T-helper 17 cell (primary cell): ENCODE measurements at regions not wholly inside any gene's neighbourhood (a gene's known extent, or its start where the extent isn't known, plus 50 kb on each side); places are given as distances from the start of the nearest gene placed in this dataset.
A peak's percentile ranks its signal among the peaks of the same experiment; 100 is the strongest.

Experiments
- ATAC-seq: fragments of 150-1000 bp; cut with Tn5 transposase; 2 replicates; pipeline ENCODE4 v1.10.0; 2021; ENCODE audit warnings: mild to moderate bottlenecking, moderate library complexity
- DNase-seq, 3 donors: peaks; one replicate each; pipeline versions ENCODE4 v3.0.0 to v3.0.0-alpha.2; 2020 to 2021
- H3K9me3 ChIP-seq: one replicate; pipeline ENCODE4 v1.7.0; 2013; ENCODE audit warnings: low read length, mild to moderate bottlenecking; ENCODE audit not compliant: control insufficient read depth, poor library complexity, severe bottlenecking
- H3K27ac Mint-ChIP-seq: one replicate; pipeline ENCODE4 v1.8.0; 2022; ENCODE audit warnings: mild to moderate bottlenecking, moderate library complexity, mixed read lengths
- H3K27me3 Mint-ChIP-seq: one replicate; pipeline ENCODE4 v1.8.0; 2022; ENCODE audit warnings: mixed read lengths
- H3K36me3 Mint-ChIP-seq: one replicate; pipeline ENCODE4 v1.8.0; 2022; ENCODE audit warnings: low read depth, mixed read lengths
- H3K4me1 Mint-ChIP-seq: one replicate; pipeline ENCODE4 v1.8.0; 2022; ENCODE audit warnings: mild to moderate bottlenecking, mixed read lengths
- H3K4me3 Mint-ChIP-seq: one replicate; pipeline ENCODE4 v1.8.0; 2022; ENCODE audit warnings: mild to moderate bottlenecking, moderate library complexity, mixed read lengths

- DNase-seq (no peak), ATAC-seq (no peak)
- no peaks in the 10 kb centered on the region for H3K36me3 Mint-ChIP-seq
- no peaks in the 10 kb centered on the region for H3K9me3 ChIP-seq
- no peak overlapping the region for H3K4me3 Mint-ChIP-seq
- peaks cover 40% of the 10 kb centered on the region for H3K4me1 Mint-ChIP-seq
- H3K27me3 Mint-ChIP-seq: peaks cover 13% of the 10 kb centered on the region
- H3K27ac Mint-ChIP-seq: no peak overlapping the region
Measured at GRCh38 chr3:30349507-30349906, 256.9 kb upstream of the TGFBR2 start.

GRCh38 chr3:30350011-30350410, 256.4 kb upstream of the TGFBR2 start:
- no peak for DNase-seq
- Mint-ChIP-seq H3K4me3 (no peak overlapping the region), H3K27ac (no peak overlapping the region), H3K36me3 (no peaks in the 10 kb centered on the region), H3K4me1 (peaks cover 45% of the 10 kb centered on the region), H3K27me3 (peaks cover 13% of the 10 kb centered on the region)
- ATAC-seq: no peak
- H3K9me3 ChIP-seq: no peaks in the 10 kb centered on the region

- no peaks in the 10 kb centered on the region for H3K9me3 ChIP-seq
- peaks cover 53% of the 10 kb centered on the region for H3K4me1 Mint-ChIP-seq
- H3K4me3 Mint-ChIP-seq: no peak overlapping the region
- no peak for DNase-seq
- H3K36me3 Mint-ChIP-seq: no peaks in the 10 kb centered on the region
- no peak for ATAC-seq
- no peak overlapping the region for H3K27ac Mint-ChIP-seq
- H3K27me3 Mint-ChIP-seq: peaks cover 13% of the 10 kb centered on the region
Measured at GRCh38 chr3:30350901-30351300, 255.5 kb upstream of the TGFBR2 start.

GRCh38 chr3:30352410-30353318, 253.7 kb upstream of the TGFBR2 start:
- no peaks in the 10 kb centered on the region for H3K36me3 Mint-ChIP-seq
- H3K4me1 Mint-ChIP-seq: peaks cover 47% of the 10 kb centered on the region
- no peak overlapping the region for H3K4me3 Mint-ChIP-seq
- H3K9me3 ChIP-seq: no peaks in the 10 kb centered on the region
- ATAC-seq (no peak), DNase-seq (no peak)
- peaks cover 26% of the 10 kb centered on the region for H3K27me3 Mint-ChIP-seq
- no peak overlapping the region for H3K27ac Mint-ChIP-seq

GRCh38 chr3:30353711-30354467, 252.5 kb upstream of the TGFBR2 start:
- Mint-ChIP-seq H3K4me1 (peaks cover 42% of the 10 kb centered on the region), H3K4me3 (peak overlapping the region; percentile 73), H3K27ac (no peak overlapping the region), H3K36me3 (no peaks in the 10 kb centered on the region), H3K27me3 (peaks cover 30% of the 10 kb centered on the region)
- no peaks in the 10 kb centered on the region for H3K9me3 ChIP-seq
- DNase-seq (peak in 2 of 3 donors; percentile 10 to 33), ATAC-seq (peak; percentile 100)

GRCh38 chr3:30354513-30354912, 251.9 kb upstream of the TGFBR2 start:
- peak overlapping the region; percentile 73 for H3K4me3 Mint-ChIP-seq
- DNase-seq (no peak), ATAC-seq (no peak)
- H3K4me1 Mint-ChIP-seq: peaks cover 38% of the 10 kb centered on the region
- H3K9me3 ChIP-seq: no peaks in the 10 kb centered on the region
- peaks cover 32% of the 10 kb centered on the region for H3K27me3 Mint-ChIP-seq
- no peaks in the 10 kb centered on the region for H3K36me3 Mint-ChIP-seq
- no peak overlapping the region for H3K27ac Mint-ChIP-seq

- no peaks in the 10 kb centered on the region for H3K9me3 ChIP-seq
- Mint-ChIP-seq H3K27ac (no peak overlapping the region), H3K4me1 (peaks cover 38% of the 10 kb centered on the region), H3K4me3 (no peak overlapping the region), H3K36me3 (no peaks in the 10 kb centered on the region), H3K27me3 (peaks cover 37% of the 10 kb centered on the region)
- DNase-seq (no peak), ATAC-seq (no peak)
Measured at GRCh38 chr3:30354972-30355371, 251.4 kb upstream of the TGFBR2 start.

GRCh38 chr3:30355622-30356021, 250.8 kb upstream of the TGFBR2 start:
- no peak for DNase-seq

GRCh38 chr3:30356866-30357753, 249.3 kb upstream of the TGFBR2 start:
- ATAC-seq: no peak
- DNase-seq: no peak
- H3K4me1 Mint-ChIP-seq: peaks cover 31% of the 10 kb centered on the region
- no peaks in the 10 kb centered on the region for H3K36me3 Mint-ChIP-seq
- peaks cover 35% of the 10 kb centered on the region for H3K27me3 Mint-ChIP-seq
- no peak overlapping the region for H3K27ac Mint-ChIP-seq
- no peak overlapping the region for H3K4me3 Mint-ChIP-seq
- H3K9me3 ChIP-seq: no peaks in the 10 kb centered on the region

More at GRCh38 chr3:30355622-30356021, 250.8 kb upstream of the TGFBR2 start:
- Mint-ChIP-seq H3K27ac (no peak overlapping the region), H3K27me3 (peaks cover 39% of the 10 kb centered on the region), H3K36me3 (no peaks in the 10 kb centered on the region), H3K4me3 (no peak overlapping the region), H3K4me1 (peaks cover 34% of the 10 kb centered on the region)
- H3K9me3 ChIP-seq: no peaks in the 10 kb centered on the region
- no peak for ATAC-seq

GRCh38 chr3:30357897-30358296, 248.5 kb upstream of the TGFBR2 start:
- Mint-ChIP-seq H3K27me3 (peaks cover 28% of the 10 kb centered on the region), H3K36me3 (no peaks in the 10 kb centered on the region), H3K27ac (no peak overlapping the region), H3K4me1 (peaks cover 26% of the 10 kb centered on the region), H3K4me3 (no peak overlapping the region)
- ATAC-seq (no peak), DNase-seq (no peak)
- no peaks in the 10 kb centered on the region for H3K9me3 ChIP-seq

GRCh38 chr3:30358871-30359270, 247.5 kb upstream of the TGFBR2 start:
- Mint-ChIP-seq H3K4me3 (no peak overlapping the region), H3K36me3 (no peaks in the 10 kb centered on the region), H3K4me1 (peaks cover 20% of the 10 kb centered on the region), H3K27ac (no peak overlapping the region), H3K27me3 (peaks cover 26% of the 10 kb centered on the region)
- no peak for DNase-seq
- H3K9me3 ChIP-seq: no peaks in the 10 kb centered on the region
- ATAC-seq: no peak

- H3K9me3 ChIP-seq: no peaks in the 10 kb centered on the region
- no peak overlapping the region for H3K4me3 Mint-ChIP-seq
- DNase-seq (no peak), ATAC-seq (no peak)
- H3K27ac Mint-ChIP-seq: no peak overlapping the region
- peaks cover 4% of the 10 kb centered on the region for H3K27me3 Mint-ChIP-seq
- H3K36me3 Mint-ChIP-seq: peaks cover 1% of the 10 kb centered on the region
- no peaks in the 10 kb centered on the region for H3K4me1 Mint-ChIP-seq
Measured at GRCh38 chr3:30368978-30369377, 237.4 kb upstream of the TGFBR2 start.
